PC-3 (cell line): ENCODE measurements at regions not wholly inside any gene's neighbourhood (a gene's known extent, or its start where the extent isn't known, plus 50 kb on each side); places are given as distances from the start of the nearest gene placed in this dataset.

Experiments
- ATAC-seq: fragments of 200-7000 bp; cut with Tn5 transposase; 2 replicates; pipeline ENCODE4 v1.9.1; 2020; ENCODE audit warnings: mild to moderate bottlenecking, moderate library complexity
- BruUV-seq: library from RNA; stranded (reverse); fragments of 400-500 nt; replicated peaks from 2 replicates; lab custom pipeline; 2021; lab: Mats Ljungman, UMichigan
- CTCF ChIA-PET: fragments of 300-600 bp; sonication (Branson Sonifier 250); formaldehyde crosslinking; loops from one replicate; lab custom pipeline; 2022; ENCODE audit warnings: antibody characterized with exemption; lab: Charles Lee
- POLR2A ChIA-PET: fragments of 300-600 bp; sonication (Branson Sonifier 250); formaldehyde crosslinking; loops from one replicate; lab custom pipeline; 2022; ENCODE audit warnings: antibody characterized with exemption; ENCODE audit not compliant: unreplicated experiment; lab: Charles Lee
- DNase-seq: peaks from one replicate; pipeline ENCODE4 v3.0.0-alpha.2; 2015
- H2AFZ ChIP-seq: fragments of 300-600 bp; sonication (generic); 2 replicates; pipeline ENCODE4 v1.6.0; 2016; ENCODE audit warnings: antibody characterized with exemption, low read length
- H3F3A ChIP-seq: fragments of 300-600 bp; sonication (generic); one replicate; pipeline ENCODE4 v1.6.0; 2017; ENCODE audit warnings: antibody characterized with exemption, low read length, control low read depth, mild to moderate bottlenecking; ENCODE audit not compliant: unreplicated experiment
- H3K27ac ChIP-seq: fragments of 300-600 bp; sonication (generic); 2 replicates; pipeline ENCODE4 v1.5.1; 2016; ENCODE audit warnings: mild to moderate bottlenecking, low read length
- H3K27me3 ChIP-seq: fragments of 300-600 bp; sonication (generic); 2 replicates; pipeline ENCODE4 v1.6.1; 2016; ENCODE audit warnings: low read length, mixed read lengths
- H3K36me3 ChIP-seq: fragments of 300-600 bp; sonication (generic); 2 replicates; pipeline ENCODE4 v1.6.1; 2016; ENCODE audit warnings: low read depth, mixed run types, low read length, mixed read lengths
- H3K4me1 ChIP-seq: fragments of 300-600 bp; sonication (generic); 2 replicates; pipeline ENCODE4 v1.5.1; 2016; ENCODE audit warnings: low read length; ENCODE audit not compliant: insufficient read depth
- H3K4me2 ChIP-seq: fragments of 300-600 bp; sonication (generic); 2 replicates; pipeline ENCODE4 v1.6.0; 2016; ENCODE audit warnings: low read length
- H3K4me3 ChIP-seq: fragments of 300-600 bp; sonication (generic); 2 replicates; pipeline ENCODE4 v1.5.1; 2016; ENCODE audit warnings: mild to moderate bottlenecking, low read length, mixed read lengths
- H3K79me2 ChIP-seq: fragments of 300-600 bp; sonication (generic); 2 replicates; pipeline ENCODE4 v1.6.1; 2017; ENCODE audit warnings: low read length, mixed read lengths
- H3K9ac ChIP-seq: fragments of 300-600 bp; sonication (generic); 2 replicates; pipeline ENCODE4 v1.6.0; 2016; ENCODE audit warnings: mild to moderate bottlenecking, low read length
- H3K9me2 ChIP-seq: fragments of 300-600 bp; sonication (generic); replicated peaks from 2 replicates; pipeline ENCODE4 v1.6.1; 2016; ENCODE audit warnings: mixed run types, low read length, mixed read lengths
- H3K9me3 ChIP-seq: fragments of 300-600 bp; sonication (generic); 2 replicates; pipeline ENCODE4 v1.6.1; 2016; ENCODE audit warnings: low read length, mixed read lengths
- H4K20me1 ChIP-seq: fragments of 300-600 bp; sonication (generic); 2 replicates; pipeline ENCODE4 v1.6.1; 2016; ENCODE audit warnings: low read length, mixed read lengths
- CTCF ChIP-seq: fragments of 300-600 bp; sonication (generic); conservative IDR thresholded peaks from 2 replicates; pipeline ENCODE4 v1.5.1; 2017; ENCODE audit warnings: antibody characterized with exemption, low read depth, mild to moderate bottlenecking, low read length
- EZH2 ChIP-seq: fragments of 300-600 bp; sonication (generic); IDR thresholded peaks from one replicate; pipeline ENCODE4 v1.6.1; 2017; ENCODE audit warnings: antibody characterized with exemption, mild to moderate bottlenecking, low read length; ENCODE audit not compliant: unreplicated experiment
- EZH2phosphoT487 ChIP-seq: fragments of 300-600 bp; sonication (generic); IDR thresholded peaks from 2 replicates; pipeline ENCODE4 v1.6.1; 2018; ENCODE audit warnings: mild to moderate bottlenecking, antibody characterized with exemption, low read length, borderline replicate concordance
- intact Hi-C: fragments of 100-400 bp; cut with micrococcal nuclease; formaldehyde crosslinking; loops from 2 replicates; pipeline ENCODE4 v1.9.0; 2023

DNA sequence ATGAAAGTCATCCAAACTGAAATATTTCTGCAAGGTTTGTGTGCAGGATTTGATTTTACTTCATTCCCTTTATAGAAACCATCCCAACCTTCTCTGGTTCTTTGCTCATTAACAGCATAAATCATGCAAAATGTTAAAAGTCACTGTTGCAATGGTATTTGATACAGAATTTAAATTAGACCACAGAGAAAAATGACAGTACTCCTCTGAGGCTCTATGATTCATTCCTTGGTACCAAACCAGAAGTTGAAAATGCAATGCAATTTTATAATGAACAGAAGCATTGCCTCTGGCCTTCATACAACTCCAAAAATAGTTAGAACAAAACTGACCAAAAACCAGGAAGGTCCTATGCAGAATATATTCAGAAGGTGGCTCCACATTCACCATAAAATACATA, 607.1 kb downstream of the TLE1 start:
- H3K4me2 ChIP-seq = no peak overlapping the region
- H3K4me1 ChIP-seq = peaks cover 23% of the 10 kb centered on the region
- H3K9me3 ChIP-seq = no peaks in the 10 kb centered on the region
- no peak for DNase-seq
- no peaks in the 10 kb centered on the region for H4K20me1 ChIP-seq
- CTCF ChIA-PET = no interaction called here
- no peak overlapping the region for H3K27ac ChIP-seq
- H3K9ac ChIP-seq = no peak overlapping the region
- POLR2A ChIA-PET = no interaction called here
- no peaks in the 10 kb centered on the region for H3K79me2 ChIP-seq
- intact Hi-C loops = loop anchor here (5.0 to 10.0 kb wide), 2 partner anchors 477 to 605 kb away; partner anchors contain the start of gene TLE1
- BruUV-seq = no TSS peak
- no peaks in the 10 kb centered on the region for H3K36me3 ChIP-seq
- no peak overlapping the region for H3K4me3 ChIP-seq
- H3F3A ChIP-seq = no peaks in the 10 kb centered on the region
- no peaks in the 10 kb centered on the region for H3K27me3 ChIP-seq
- ATAC-seq = no peak
- H3K9me2 ChIP-seq = no peaks in the 10 kb centered on the region
- no peak for TF ChIP-seq CTCF
- no peak for TF ChIP-seq EZH2
- no peak for TF ChIP-seq EZH2phosphoT487
- H2AFZ ChIP-seq = no peak overlapping the region

DNA sequence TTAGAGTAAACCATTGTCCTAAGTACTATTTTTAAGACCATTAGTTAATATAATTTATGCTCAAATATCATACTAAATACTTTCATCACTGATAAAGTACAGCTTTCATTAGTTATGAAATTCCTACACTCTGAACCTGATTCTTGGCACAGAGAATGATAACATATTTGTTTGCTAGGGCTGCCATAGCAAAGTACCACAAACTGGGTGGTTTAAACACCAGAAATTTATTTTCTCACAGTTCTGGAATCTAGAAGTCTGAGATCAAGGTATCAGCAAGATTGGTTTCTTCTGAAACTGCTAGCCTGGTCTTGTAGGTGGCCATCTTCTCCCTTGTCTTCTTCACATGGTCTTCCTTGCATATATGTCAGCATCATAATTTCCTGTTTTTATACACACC, 608.4 kb downstream of the TLE1 start:
- H3K4me1 ChIP-seq = peaks cover 23% of the 10 kb centered on the region
- intact Hi-C loops = loop anchor here (5.0 to 10.0 kb wide), 2 partner anchors 476 to 606 kb away; partner anchors contain the start of gene TLE1
- BruUV-seq = no TSS peak
- no peaks in the 10 kb centered on the region for H3K27me3 ChIP-seq
- no peaks in the 10 kb centered on the region for H3K79me2 ChIP-seq
- POLR2A ChIA-PET = no interaction called here
- H3K4me3 ChIP-seq = no peak overlapping the region
- H3K36me3 ChIP-seq = no peaks in the 10 kb centered on the region
- CTCF ChIA-PET = no interaction called here
- H3K27ac ChIP-seq = no peak overlapping the region
- TF ChIP-seq EZH2 (no peak), CTCF (no peak), EZH2phosphoT487 (no peak)
- DNase-seq = no peak
- no peak overlapping the region for H3K4me2 ChIP-seq
- H3K9ac ChIP-seq = no peak overlapping the region
- no peaks in the 10 kb centered on the region for H3K9me3 ChIP-seq
- H3F3A ChIP-seq = no peaks in the 10 kb centered on the region
- ATAC-seq = no peak
- no peak overlapping the region for H2AFZ ChIP-seq
- no peaks in the 10 kb centered on the region for H3K9me2 ChIP-seq
- H4K20me1 ChIP-seq = no peaks in the 10 kb centered on the region

- intact Hi-C loops = loop anchor here (5.0 to 10.0 kb wide), 2 partner anchors 475 to 607 kb away; partner anchors contain the start of gene TLE1
- Histone ChIP-seq H3K27ac (no peak overlapping the region), H3K4me3 (no peak overlapping the region), H3K9me3 (no peaks in the 10 kb centered on the region), H3K79me2 (no peaks in the 10 kb centered on the region), H3K36me3 (no peaks in the 10 kb centered on the region), H2AFZ (no peak overlapping the region), H3K9me2 (no peaks in the 10 kb centered on the region), H3K27me3 (no peaks in the 10 kb centered on the region), H3K9ac (no peak overlapping the region), H3K4me2 (no peak overlapping the region), H4K20me1 (no peaks in the 10 kb centered on the region), H3K4me1 (peaks cover 23% of the 10 kb centered on the region), H3F3A (no peaks in the 10 kb centered on the region)
- ATAC-seq (no peak), DNase-seq (no peak)
- CTCF ChIA-PET = no interaction called here
- no peak for TF ChIP-seq EZH2
- TF ChIP-seq CTCF = no peak
- no peak for TF ChIP-seq EZH2phosphoT487
- POLR2A ChIA-PET = no interaction called here
- no TSS peak for BruUV-seq
Observed at GRCh38 chr9:81080185-81080584, 609.2 kb downstream of the TLE1 start.
